ENCODE measurements at regions not wholly inside any gene's neighbourhood (a gene's known extent, or its start where the extent isn't known, plus 50 kb on each side); places are given as distances from the start of the nearest gene placed in this dataset.

- Histone ChIP-seq H3K36me3 (ENCODE audit: insufficient read depth, low read length) (no peaks in the 10 kb centered on the region), H3K4me3 (ENCODE audit: low read depth in 1 of 2, low read length in 2 of 2) (no peak overlapping the region), H4K20me1 (ENCODE audit: insufficient read depth, low read length) (no peaks in the 10 kb centered on the region), H3K79me2 (ENCODE audit: insufficient read depth, low read length) (no peaks in the 10 kb centered on the region), H3K9ac (ENCODE audit: low read depth, low read length) (no peak overlapping the region), H2AFZ (ENCODE audit: low read depth, low read length) (no peak overlapping the region), H3K4me2 (ENCODE audit: insufficient read depth, low read length) (no peak overlapping the region), H3K27ac (ENCODE audit: low read length) (no peak overlapping the region), H3K9me3 (ENCODE audit: insufficient read depth, low read length, severe bottlenecking) (no peaks in the 10 kb centered on the region), H3K27me3 (ENCODE audit: insufficient read depth, low read length, poor library complexity) (no peaks in the 10 kb centered on the region), H3K4me1 (ENCODE audit: insufficient read depth, low read length) (peaks cover 70% of the 10 kb centered on the region)
- DNase-seq (no peak), ATAC-seq (ENCODE audit: insufficient read depth, low read depth) (no peak)
- TF ChIP-seq CTCF (IDR thresholded peaks at IDR 0.05; ENCODE audit: borderline replicate concordance, extremely low read depth, low read length, poor library complexity, severe bottlenecking) (no peak), EZH2 (IDR thresholded peaks at IDR 0.05; ENCODE audit: borderline replicate concordance, low read depth, low read length, severe bottlenecking) (no peak)
These were observed 163.2 kb upstream of the ZNF32 start for GRCh38 chr10:43811871-43812270.

GRCh38 chr10:43809211-43809930 is 160.7 kb upstream of the ZNF32 start:
- H3K9me3 ChIP-seq (ENCODE audit: insufficient read depth, low read length, severe bottlenecking): no peaks in the 10 kb centered on the region
- no peak overlapping the region for H3K4me2 ChIP-seq (ENCODE audit: insufficient read depth, low read length)
- H4K20me1 ChIP-seq (ENCODE audit: insufficient read depth, low read length): no peaks in the 10 kb centered on the region
- no peak overlapping the region for H2AFZ ChIP-seq (ENCODE audit: low read depth, low read length)
- H3K27ac ChIP-seq (ENCODE audit: low read length): no peak overlapping the region
- H3K36me3 ChIP-seq (ENCODE audit: insufficient read depth, low read length): no peaks in the 10 kb centered on the region
- no peak overlapping the region for H3K9ac ChIP-seq (ENCODE audit: low read depth, low read length)
- H3K4me3 ChIP-seq (ENCODE audit: low read depth in 1 of 2, low read length in 2 of 2): no peak overlapping the region
- peaks cover 47% of the 10 kb centered on the region for H3K4me1 ChIP-seq (ENCODE audit: insufficient read depth, low read length)
- no peak for DNase-seq
- no peak for ATAC-seq (ENCODE audit: insufficient read depth, low read depth)
- no peak for TF ChIP-seq CTCF (IDR thresholded peaks at IDR 0.05; ENCODE audit: borderline replicate concordance, extremely low read depth, low read length, poor library complexity, severe bottlenecking)
- TF ChIP-seq EZH2 (IDR thresholded peaks at IDR 0.05; ENCODE audit: borderline replicate concordance, low read depth, low read length, severe bottlenecking): no peak
- no peaks in the 10 kb centered on the region for H3K79me2 ChIP-seq (ENCODE audit: insufficient read depth, low read length)
- H3K27me3 ChIP-seq (ENCODE audit: insufficient read depth, low read length, poor library complexity): no peaks in the 10 kb centered on the region

GRCh38 chr10:43808136-43808535 is 159.5 kb upstream of the ZNF32 start:
- Histone ChIP-seq H3K79me2 (ENCODE audit: insufficient read depth, low read length) (no peaks in the 10 kb centered on the region), H3K4me1 (ENCODE audit: insufficient read depth, low read length) (peaks cover 41% of the 10 kb centered on the region), H3K4me3 (ENCODE audit: low read depth in 1 of 2, low read length in 2 of 2) (no peak overlapping the region), H3K4me2 (ENCODE audit: insufficient read depth, low read length) (0 out of 2 replicates have a peak overlapping the region, but pooled peaks have one; percentile 18), H4K20me1 (ENCODE audit: insufficient read depth, low read length) (no peaks in the 10 kb centered on the region), H3K9me3 (ENCODE audit: insufficient read depth, low read length, severe bottlenecking) (no peaks in the 10 kb centered on the region), H3K36me3 (ENCODE audit: insufficient read depth, low read length) (no peaks in the 10 kb centered on the region), H3K9ac (ENCODE audit: low read depth, low read length) (no peak overlapping the region), H3K27ac (ENCODE audit: low read length) (peak overlapping the region; percentile 73), H2AFZ (ENCODE audit: low read depth, low read length) (peak overlapping the region; percentile 2; the same call in 1 of the 2 replicates), H3K27me3 (ENCODE audit: insufficient read depth, low read length, poor library complexity) (no peaks in the 10 kb centered on the region)
- no peak for TF ChIP-seq EZH2 (IDR thresholded peaks at IDR 0.05; ENCODE audit: borderline replicate concordance, low read depth, low read length, severe bottlenecking)
- peak; percentile 20 for TF ChIP-seq CTCF (IDR thresholded peaks at IDR 0.05; ENCODE audit: borderline replicate concordance, extremely low read depth, low read length, poor library complexity, severe bottlenecking)
- peak; percentile 86 for ATAC-seq (ENCODE audit: insufficient read depth, low read depth)
- DNase-seq: peak; percentile 34
